ENCODE measurements at regions not wholly inside any gene's neighbourhood (a gene's known extent, or its start where the extent isn't known, plus 50 kb on each side); places are given as distances from the start of the nearest gene placed in this dataset.

DNA sequence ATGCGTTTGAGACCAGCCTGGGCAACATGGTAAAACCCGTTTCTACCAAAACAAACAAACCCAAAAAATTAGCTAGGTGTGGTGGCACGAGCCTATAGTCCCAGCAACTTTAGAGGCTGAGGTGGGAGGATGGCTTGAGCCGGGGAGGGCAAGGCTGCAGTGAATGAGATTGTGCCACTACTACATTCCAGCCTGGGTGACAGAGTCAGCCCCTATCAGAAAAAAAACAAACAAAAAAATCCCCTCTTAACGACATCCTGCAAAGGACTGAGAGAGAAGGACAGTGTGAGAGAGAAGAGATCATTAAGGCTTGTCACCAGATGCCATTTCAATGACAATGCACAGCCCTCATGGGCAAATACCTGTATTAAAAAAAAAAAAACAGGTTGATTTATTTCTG is 266.7 kb upstream of the ATP10A start:
- Histone ChIP-seq H3K9me3 (no peaks in the 10 kb centered on the region), H3K27ac (no peak overlapping the region), H3K4me1 (no peaks in the 10 kb centered on the region), H3K27me3 (ENCODE audit: insufficient read depth in 3 of 3, low read length in 2 of 3) (peaks cover 0 to 3% (median 0%) of the 10 kb centered on the region in 3 donors), H3K4me3 (no peak overlapping the region), H3K36me3 (ENCODE audit: insufficient read depth in 1 of 2, low read depth in 1 of 2) (no peaks in the 10 kb centered on the region)
- TF ChIP-seq, protein P1, sequence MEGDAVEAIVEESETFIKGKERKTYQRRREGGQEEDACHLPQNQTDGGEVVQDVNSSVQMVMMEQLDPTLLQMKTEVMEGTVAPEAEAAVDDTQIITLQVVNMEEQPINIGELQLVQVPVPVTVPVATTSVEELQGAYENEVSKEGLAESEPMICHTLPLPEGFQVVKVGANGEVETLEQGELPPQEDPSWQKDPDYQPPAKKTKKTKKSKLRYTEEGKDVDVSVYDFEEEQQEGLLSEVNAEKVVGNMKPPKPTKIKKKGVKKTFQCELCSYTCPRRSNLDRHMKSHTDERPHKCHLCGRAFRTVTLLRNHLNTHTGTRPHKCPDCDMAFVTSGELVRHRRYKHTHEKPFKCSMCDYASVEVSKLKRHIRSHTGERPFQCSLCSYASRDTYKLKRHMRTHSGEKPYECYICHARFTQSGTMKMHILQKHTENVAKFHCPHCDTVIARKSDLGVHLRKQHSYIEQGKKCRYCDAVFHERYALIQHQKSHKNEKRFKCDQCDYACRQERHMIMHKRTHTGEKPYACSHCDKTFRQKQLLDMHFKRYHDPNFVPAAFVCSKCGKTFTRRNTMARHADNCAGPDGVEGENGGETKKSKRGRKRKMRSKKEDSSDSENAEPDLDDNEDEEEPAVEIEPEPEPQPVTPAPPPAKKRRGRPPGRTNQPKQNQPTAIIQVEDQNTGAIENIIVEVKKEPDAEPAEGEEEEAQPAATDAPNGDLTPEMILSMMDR (IDR thresholded peaks at IDR 0.05): no peak
- 59 to 63% (median 59%) methylated on average over 5 of the region's 5 CpGs for WGBS, 3 donors
- intact Hi-C loops (cut with DNase I): no loop called here
- DNase-seq (no peak), ATAC-seq (no peak)

DNA sequence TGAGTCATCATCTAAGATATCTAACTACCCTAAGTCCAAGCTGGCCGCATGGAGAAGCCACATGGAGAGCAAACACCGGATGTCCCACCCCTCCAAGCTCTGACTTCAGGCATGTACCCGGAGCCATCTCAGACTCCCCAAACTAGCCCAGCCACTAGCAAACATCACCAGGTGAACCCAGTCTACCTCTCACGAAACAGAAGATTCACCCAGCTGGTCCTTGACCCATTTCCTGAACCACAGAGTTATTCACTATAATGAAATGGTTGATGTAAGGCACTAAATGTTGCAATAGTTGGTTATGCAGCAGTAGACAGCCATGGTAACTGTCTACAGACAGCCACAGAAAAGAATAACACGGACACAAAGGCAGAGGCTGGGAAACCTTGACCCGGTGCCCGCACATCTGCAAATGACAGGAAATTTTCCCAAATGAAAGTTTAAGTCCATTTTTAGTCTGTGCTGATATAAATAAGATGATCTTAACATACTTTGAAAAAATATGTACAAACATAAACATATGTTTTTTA is 265.5 kb upstream of the ATP10A start:
- DNase-seq (no peak), ATAC-seq (no peak)
- H3K9me3 ChIP-seq: no peaks in the 10 kb centered on the region
- WGBS, 3 donors: 81 to 87% (median 84%) methylated on average over 7 of the region's 7 CpGs
- TF ChIP-seq, protein P1 (IDR thresholded peaks at IDR 0.05): no peak
- no peaks in the 10 kb centered on the region for H3K36me3 ChIP-seq (ENCODE audit: insufficient read depth in 1 of 2, low read depth in 1 of 2)
- intact Hi-C loops (cut with DNase I): no loop called here
- H3K4me3 ChIP-seq: no peak overlapping the region
- peaks cover 0 to 3% (median 0%) of the 10 kb centered on the region in 3 donors for H3K27me3 ChIP-seq (ENCODE audit: insufficient read depth in 3 of 3, low read length in 2 of 3)
- H3K4me1 ChIP-seq: no peaks in the 10 kb centered on the region
- H3K27ac ChIP-seq: no peak overlapping the region

DNA sequence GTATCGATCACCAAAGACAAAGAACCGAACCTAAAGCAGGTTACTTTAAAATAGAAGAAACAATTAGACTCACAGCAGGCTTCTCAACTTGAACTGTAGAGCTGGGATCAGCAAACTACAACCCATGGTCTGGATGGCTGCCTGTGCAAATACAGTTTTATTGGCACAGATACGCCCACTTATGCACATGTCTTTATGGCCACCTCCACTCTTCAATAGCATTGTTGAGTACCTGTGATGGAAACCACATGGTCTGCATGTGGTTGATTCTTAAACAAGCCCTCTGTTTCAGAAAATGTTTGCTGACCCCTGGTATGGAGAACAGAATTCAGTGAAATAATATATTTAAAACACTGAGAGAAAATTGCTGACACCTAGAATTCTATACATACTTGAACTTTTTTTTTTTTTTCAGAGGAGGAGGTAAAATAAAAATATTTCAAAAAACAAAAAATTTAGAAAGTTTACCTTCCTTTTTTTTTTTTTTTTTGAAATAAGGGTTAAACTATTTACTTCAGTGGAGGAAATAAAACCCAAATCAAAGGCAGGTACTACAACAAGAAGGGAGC is 263.8 kb upstream of the ATP10A start:
- ATAC-seq (no peak), DNase-seq (no peak)
- H3K9me3 ChIP-seq: no peaks in the 10 kb centered on the region
- intact Hi-C loops (cut with DNase I): no loop called here
- no peaks in the 10 kb centered on the region for H3K4me1 ChIP-seq
- TF ChIP-seq, protein P1 (IDR thresholded peaks at IDR 0.05): no peak
- peaks cover 0 to 3% (median 0%) of the 10 kb centered on the region in 3 donors for H3K27me3 ChIP-seq (ENCODE audit: insufficient read depth in 3 of 3, low read length in 2 of 3)
- H3K27ac ChIP-seq: no peak overlapping the region
- WGBS, 3 donors: 93 to 96% (median 94%) methylated on average over 3 of the region's 3 CpGs
- H3K4me3 ChIP-seq: no peak overlapping the region
- H3K36me3 ChIP-seq (ENCODE audit: insufficient read depth in 1 of 2, low read depth in 1 of 2): no peaks in the 10 kb centered on the region

GRCh38 chr15:26126070-26126469 is 262.9 kb upstream of the ATP10A start:
- no peaks in the 10 kb centered on the region for H3K9me3 ChIP-seq
- 15 to 41% (median 17%) methylated on average over 6 of the region's 6 CpGs for WGBS, 3 donors
- no peak overlapping the region for H3K27ac ChIP-seq
- intact Hi-C loops (cut with DNase I): no loop called here
- ATAC-seq (no peak), DNase-seq (no peak)
- H3K36me3 ChIP-seq (ENCODE audit: insufficient read depth in 1 of 2, low read depth in 1 of 2): no peaks in the 10 kb centered on the region
- H3K4me3 ChIP-seq: no peak overlapping the region
- H3K4me1 ChIP-seq: no peaks in the 10 kb centered on the region
- TF ChIP-seq, protein P1 (IDR thresholded peaks at IDR 0.05): no peak
- peaks cover 0 to 3% (median 0%) of the 10 kb centered on the region in 3 donors for H3K27me3 ChIP-seq (ENCODE audit: insufficient read depth in 3 of 3, low read length in 2 of 3)

GRCh38 chr15:26125664-26126063 is 262.5 kb upstream of the ATP10A start:
- 80 to 88% (median 80%) methylated on average over 12 of the region's 12 CpGs for WGBS, 3 donors
- intact Hi-C loops (cut with DNase I): no loop called here
- no peak overlapping the region for H3K27ac ChIP-seq
- ATAC-seq (no peak), DNase-seq (no peak)
- no peak overlapping the region for H3K4me3 ChIP-seq
- no peaks in the 10 kb centered on the region for H3K36me3 ChIP-seq (ENCODE audit: insufficient read depth in 1 of 2, low read depth in 1 of 2)
- H3K27me3 ChIP-seq (ENCODE audit: insufficient read depth in 3 of 3, low read length in 2 of 3): peaks cover 0 to 3% (median 0%) of the 10 kb centered on the region in 3 donors
- no peaks in the 10 kb centered on the region for H3K4me1 ChIP-seq
- no peaks in the 10 kb centered on the region for H3K9me3 ChIP-seq
- TF ChIP-seq, protein P1 (IDR thresholded peaks at IDR 0.05): no peak

All from psoas muscle (tissue), 7 donors.